H1 (cell line): ENCODE measurements at regions not wholly inside any gene's neighbourhood (a gene's known extent, or its start where the extent isn't known, plus 50 kb on each side); places are given as distances from the start of the nearest gene placed in this dataset.

Experiments used
- ATF2 ChIP-seq: IDR thresholded peaks from 2 replicates; pipeline ENCODE4 v1.6.1; 2012; ENCODE audit warnings: low read length, inconsistent platforms
- BACH1 ChIP-seq: IDR thresholded peaks from 2 replicates; pipeline ENCODE4 v1.6.1; 2012; ENCODE audit warnings: low read length, improper control_type of control experiment
- POU5F1 ChIP-seq: IDR thresholded peaks from 2 replicates; pipeline ENCODE4 v1.6.1; 2011; ENCODE audit warnings: low read depth, mild to moderate bottlenecking, low read length, moderate library complexity
- RAD21 ChIP-seq, 2 experiments: IDR thresholded peaks in 1 of 2; conservative IDR thresholded peaks in 1 of 2; 2 replicates each; pipeline ENCODE4 v1.6.1; 2011; ENCODE audit warnings: low read depth in 2 of 2, low read length in 2 of 2, improper control_type of control experiment in 1 of 2, inconsistent platforms in 1 of 2, mild to moderate bottlenecking in 1 of 2, moderate library complexity in 1 of 2
- RFX5 ChIP-seq: IDR thresholded peaks from 2 replicates; pipeline ENCODE4 v1.6.1; 2011; ENCODE audit warnings: low read depth, low read length, improper control_type of control experiment, borderline replicate concordance
- SIRT6 ChIP-seq: IDR thresholded peaks from one replicate; pipeline ENCODE4 v1.7.1; 2012; ENCODE audit warnings: low read length, inconsistent platforms

- TF ChIP-seq ATF2 (no peak), POU5F1 (no peak), BACH1 (no peak), SIRT6 (no peak), RAD21 (IDR thresholded peaks at IDR 0.05 in 1 of 2, conservative IDR thresholded peaks at IDR 0.05 in 1 of 2; ENCODE audit: low read depth in 2 of 2, low read length in 2 of 2) (no peak), RFX5 (no peak)
These were observed 338.8 kb downstream of the VPS13C start (continued) for GRCh38 chr15:61721418-61721817.
